NB4 (cell line): ENCODE measurements at regions not wholly inside any gene's neighbourhood (a gene's known extent, or its start where the extent isn't known, plus 50 kb on each side); places are given as distances from the start of the nearest gene placed in this dataset.

Experiments
- MYC ChIP-seq: IDR thresholded peaks from 2 replicates; pipeline ENCODE4 v1.6.1; 2011; ENCODE audit warnings: low read depth, low read length
- POLR2A ChIP-seq: IDR thresholded peaks from 2 replicates; pipeline ENCODE4 v1.6.1; 2011; ENCODE audit warnings: mild to moderate bottlenecking; ENCODE audit not compliant: insufficient read length; ENCODE audit errors: extremely low read depth
- TF ChIP-seq, protein P1 (sequence below): IDR thresholded peaks from one replicate; pipeline ENCODE4 v1.5.1; 2012; ENCODE audit warnings: low read depth, low read length
- TF ChIP-seq, protein P2 (sequence below): IDR thresholded peaks from 2 replicates; pipeline ENCODE4 v1.6.1; 2011; ENCODE audit warnings: low read depth, low read length

DNA sequence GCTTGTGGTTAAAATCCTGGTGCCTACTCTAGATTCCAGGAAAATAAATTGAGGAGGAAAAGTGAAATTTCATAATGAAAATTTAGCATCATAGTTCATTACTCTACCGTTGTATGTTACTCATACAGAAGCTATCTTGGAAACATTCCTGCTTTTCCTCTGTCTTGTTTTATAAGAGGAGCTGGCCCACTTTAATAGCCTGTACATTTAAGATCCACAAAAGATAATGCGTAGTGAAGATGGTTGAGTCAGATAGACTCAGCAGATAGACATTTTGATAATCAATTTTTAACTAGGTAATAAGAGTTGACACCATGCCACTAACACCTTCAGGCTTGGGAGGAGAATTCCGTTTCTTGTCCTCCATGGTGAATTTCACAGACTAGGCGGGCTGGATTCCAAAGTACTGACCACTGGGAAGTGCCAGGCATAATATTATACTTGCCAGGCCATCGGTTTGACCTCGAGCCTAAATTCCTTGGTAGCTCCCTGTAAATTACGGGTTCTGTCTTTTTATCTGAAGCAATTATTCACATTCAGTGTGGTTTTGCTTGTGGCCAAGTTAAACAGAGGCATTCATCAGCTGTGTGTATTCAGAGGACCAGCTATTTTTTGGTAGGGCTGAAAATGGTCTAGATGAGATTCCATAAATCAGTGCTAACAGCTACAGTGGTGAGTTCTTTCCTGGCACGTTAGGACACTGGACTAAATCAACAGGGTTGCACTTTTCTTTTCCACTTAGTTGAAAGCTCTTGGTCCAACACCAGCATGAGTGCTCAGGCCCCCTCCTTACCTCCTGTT lies 111.9 kb upstream of the KAZN start:
- TF ChIP-seq MYC (no peak), POLR2A (no peak)
- TF ChIP-seq, protein P1, sequence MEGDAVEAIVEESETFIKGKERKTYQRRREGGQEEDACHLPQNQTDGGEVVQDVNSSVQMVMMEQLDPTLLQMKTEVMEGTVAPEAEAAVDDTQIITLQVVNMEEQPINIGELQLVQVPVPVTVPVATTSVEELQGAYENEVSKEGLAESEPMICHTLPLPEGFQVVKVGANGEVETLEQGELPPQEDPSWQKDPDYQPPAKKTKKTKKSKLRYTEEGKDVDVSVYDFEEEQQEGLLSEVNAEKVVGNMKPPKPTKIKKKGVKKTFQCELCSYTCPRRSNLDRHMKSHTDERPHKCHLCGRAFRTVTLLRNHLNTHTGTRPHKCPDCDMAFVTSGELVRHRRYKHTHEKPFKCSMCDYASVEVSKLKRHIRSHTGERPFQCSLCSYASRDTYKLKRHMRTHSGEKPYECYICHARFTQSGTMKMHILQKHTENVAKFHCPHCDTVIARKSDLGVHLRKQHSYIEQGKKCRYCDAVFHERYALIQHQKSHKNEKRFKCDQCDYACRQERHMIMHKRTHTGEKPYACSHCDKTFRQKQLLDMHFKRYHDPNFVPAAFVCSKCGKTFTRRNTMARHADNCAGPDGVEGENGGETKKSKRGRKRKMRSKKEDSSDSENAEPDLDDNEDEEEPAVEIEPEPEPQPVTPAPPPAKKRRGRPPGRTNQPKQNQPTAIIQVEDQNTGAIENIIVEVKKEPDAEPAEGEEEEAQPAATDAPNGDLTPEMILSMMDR = no peak
- TF ChIP-seq, protein P2, sequence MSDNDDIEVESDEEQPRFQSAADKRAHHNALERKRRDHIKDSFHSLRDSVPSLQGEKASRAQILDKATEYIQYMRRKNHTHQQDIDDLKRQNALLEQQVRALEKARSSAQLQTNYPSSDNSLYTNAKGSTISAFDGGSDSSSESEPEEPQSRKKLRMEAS = no peak
